OCI-LY7 (cell line): ENCODE measurements at regions not wholly inside any gene's neighbourhood (a gene's known extent, or its start where the extent isn't known, plus 50 kb on each side); places are given as distances from the start of the nearest gene placed in this dataset.

Source experiments
- EZH2phosphoT487 ChIP-seq: fragments of 200-600 bp; sonication (generic); IDR thresholded peaks from 2 replicates; pipeline ENCODE4 v1.6.1; 2018; ENCODE audit warnings: low read depth, borderline replicate concordance, mild to moderate bottlenecking, mixed run types, antibody characterized with exemption, low read length, moderate library complexity, mixed read lengths
- TF ChIP-seq, protein P1 (sequence below): fragments of 200-600 bp; sonication (generic); conservative IDR thresholded peaks from 2 replicates; pipeline ENCODE4 v1.5.1; 2014; ENCODE audit warnings: mild to moderate bottlenecking, antibody characterized with exemption, low read length, moderate library complexity, mixed read lengths

DNA sequence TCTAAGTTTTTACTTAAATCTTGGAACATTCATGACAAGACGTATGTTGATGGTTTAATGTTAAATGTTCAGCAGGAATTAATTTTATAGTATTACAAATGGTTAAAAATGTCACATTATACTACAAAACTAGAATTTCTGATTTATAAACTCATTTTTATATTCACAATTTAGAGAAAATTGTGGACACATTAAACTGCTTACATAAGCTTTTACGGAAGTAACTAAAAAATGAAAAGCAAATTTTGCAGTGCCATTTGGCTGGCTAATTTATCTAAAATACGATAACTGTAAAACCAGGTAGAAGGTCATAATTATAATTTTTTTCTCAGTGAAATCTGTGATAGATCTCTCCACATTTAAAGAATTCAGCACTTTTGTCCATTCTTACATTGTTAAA, 190.2 kb upstream of the GPC6 start:
- TF ChIP-seq, protein P1, sequence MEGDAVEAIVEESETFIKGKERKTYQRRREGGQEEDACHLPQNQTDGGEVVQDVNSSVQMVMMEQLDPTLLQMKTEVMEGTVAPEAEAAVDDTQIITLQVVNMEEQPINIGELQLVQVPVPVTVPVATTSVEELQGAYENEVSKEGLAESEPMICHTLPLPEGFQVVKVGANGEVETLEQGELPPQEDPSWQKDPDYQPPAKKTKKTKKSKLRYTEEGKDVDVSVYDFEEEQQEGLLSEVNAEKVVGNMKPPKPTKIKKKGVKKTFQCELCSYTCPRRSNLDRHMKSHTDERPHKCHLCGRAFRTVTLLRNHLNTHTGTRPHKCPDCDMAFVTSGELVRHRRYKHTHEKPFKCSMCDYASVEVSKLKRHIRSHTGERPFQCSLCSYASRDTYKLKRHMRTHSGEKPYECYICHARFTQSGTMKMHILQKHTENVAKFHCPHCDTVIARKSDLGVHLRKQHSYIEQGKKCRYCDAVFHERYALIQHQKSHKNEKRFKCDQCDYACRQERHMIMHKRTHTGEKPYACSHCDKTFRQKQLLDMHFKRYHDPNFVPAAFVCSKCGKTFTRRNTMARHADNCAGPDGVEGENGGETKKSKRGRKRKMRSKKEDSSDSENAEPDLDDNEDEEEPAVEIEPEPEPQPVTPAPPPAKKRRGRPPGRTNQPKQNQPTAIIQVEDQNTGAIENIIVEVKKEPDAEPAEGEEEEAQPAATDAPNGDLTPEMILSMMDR = no peak
- TF ChIP-seq EZH2phosphoT487 = no peak
